Suprapubic skin (tissue), 4 donors: ENCODE measurements at regions not wholly inside any gene's neighbourhood (a gene's known extent, or its start where the extent isn't known, plus 50 kb on each side); places are given as distances from the start of the nearest gene placed in this dataset.

Source experiments
- CTCF ChIP-seq, 2 donors: fragments of 200-600 bp in 1 of 2; fragments of 450-650 bp in 1 of 2; sonication (generic) in 1 of 2; IDR thresholded peaks; one replicate each; pipeline ENCODE4 v1.5.1; 2016 to 2019; ENCODE audit warnings: antibody characterized with exemption in 2 of 2, mild to moderate bottlenecking in 1 of 2, moderate library complexity in 1 of 2
- EP300 ChIP-seq: sonication (generic); formaldehyde crosslinking; IDR thresholded peaks from one replicate; pipeline ENCODE4 v1.6.1; 2017; ENCODE audit warnings: antibody characterized with exemption
- POLR2A ChIP-seq, 2 donors: fragments of 450-650 bp; IDR thresholded peaks; one replicate each; pipeline ENCODE4 v1.6.1; 2017; ENCODE audit warnings: antibody characterized with exemption in 2 of 2, mild to moderate bottlenecking in 2 of 2, moderate library complexity in 2 of 2
- POLR2AphosphoS5 ChIP-seq, 3 donors: sonication (generic); formaldehyde crosslinking; IDR thresholded peaks; one replicate each; pipeline ENCODE4 v1.6.1; 2017; ENCODE audit warnings: antibody characterized with exemption in 3 of 3

GRCh38 chr14:48586099-48586498, 910.7 kb upstream of the MDGA2 start:
- TF ChIP-seq POLR2AphosphoS5 (IDR thresholded peaks at IDR 0.05): no peak
- no peak for TF ChIP-seq CTCF (IDR thresholded peaks at IDR 0.05)
- no peak for TF ChIP-seq POLR2A (IDR thresholded peaks at IDR 0.05)
- no peak for TF ChIP-seq EP300
